ENCODE measurements at regions not wholly inside any gene's neighbourhood (a gene's known extent, or its start where the extent isn't known, plus 50 kb on each side); places are given as distances from the start of the nearest gene placed in this dataset.
"Not testable (repeated sequence)": the region's sequence is repeated elsewhere in the genome, so short reads cannot be mapped to it uniquely, and the experiment has no call there.

- DNase-seq (ENCODE audit: low read depth, low spot score) = no peak
Measured at GRCh38 chr4:137394018-137394417, 138.3 kb downstream of the PCDH18 start.

DNA sequence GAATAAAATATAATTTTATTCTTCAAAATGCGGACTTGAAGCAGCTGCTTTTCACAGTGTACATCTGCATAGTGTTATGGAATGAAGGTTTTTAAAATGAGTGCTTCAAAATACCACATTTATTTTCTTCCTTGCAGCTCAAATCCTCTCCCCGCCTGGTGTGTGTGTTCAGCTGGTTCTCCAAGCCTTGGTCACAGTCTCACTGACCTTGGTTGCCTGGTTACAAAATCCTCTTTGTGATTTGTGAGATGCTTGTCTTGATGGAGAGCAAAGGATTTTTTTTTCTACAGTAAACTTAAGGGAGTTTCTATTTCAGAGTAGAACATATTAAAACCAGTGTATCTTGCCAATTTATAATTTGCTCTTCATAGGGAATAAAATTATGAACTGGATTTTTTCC, 139.2 kb downstream of the PCDH18 start:
- DNase-seq (ENCODE audit: low read depth, low spot score) = no peak

DNA sequence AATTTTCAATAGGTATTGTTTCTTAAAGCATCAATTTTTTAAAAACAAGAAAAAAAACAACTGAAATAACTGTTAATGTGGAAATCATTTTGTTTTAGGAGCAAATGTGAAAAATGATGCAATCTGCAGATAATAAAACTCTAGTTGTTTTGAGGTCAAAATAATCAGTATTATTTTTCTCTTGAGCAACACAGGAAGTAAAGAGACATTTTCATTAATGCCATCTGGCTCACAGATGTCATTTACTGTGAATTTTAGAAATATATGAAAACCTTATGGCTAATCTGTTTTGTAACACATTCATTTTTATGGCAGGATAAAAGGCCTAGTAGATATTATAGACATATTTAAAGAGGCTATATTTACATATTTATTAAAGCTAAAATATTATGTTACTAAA, 141.6 kb downstream of the PCDH18 start:
- DNase-seq (ENCODE audit: low read depth, low spot score) = no peak

GRCh38 chr4:137389911-137390520, 142.3 kb downstream of the PCDH18 start:
- DNase-seq (ENCODE audit: low read depth, low spot score) = no peak

GRCh38 chr4:137387924-137388323, 144.4 kb downstream of the PCDH18 start:
- no peak for DNase-seq (ENCODE audit: low read depth, low spot score)

- no peak for DNase-seq (ENCODE audit: low read depth, low spot score)
Measured at GRCh38 chr4:137384476-137384875, 147.8 kb downstream of the PCDH18 start.

- no peak for DNase-seq (ENCODE audit: low read depth, low spot score)
Measured at GRCh38 chr4:137378821-137379220, 153.5 kb downstream of the PCDH18 start.

DNA sequence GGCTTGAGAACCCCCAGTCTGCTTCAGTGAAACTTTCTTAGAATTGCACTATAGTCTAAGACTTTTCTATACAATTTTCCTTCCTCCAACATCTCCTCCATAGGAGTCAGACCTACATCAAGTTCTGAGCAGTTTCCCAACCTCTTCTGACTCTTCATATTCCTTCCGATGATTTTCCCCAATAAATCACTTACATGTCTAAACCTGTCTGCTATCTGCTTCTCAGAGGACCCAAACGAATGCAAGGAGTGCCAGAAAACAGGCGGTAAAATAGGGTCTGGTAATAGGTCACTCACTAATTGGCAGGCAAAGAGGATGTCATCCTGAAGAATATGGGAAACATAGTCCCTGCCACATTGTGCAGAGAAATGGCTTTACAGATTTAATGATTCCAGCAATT, 153.9 kb downstream of the PCDH18 start:
- no peak for DNase-seq (ENCODE audit: low read depth, low spot score)

- no peak for DNase-seq (ENCODE audit: low read depth, low spot score)
Measured at GRCh38 chr4:137376312-137376711, 156.0 kb downstream of the PCDH18 start.

DNA sequence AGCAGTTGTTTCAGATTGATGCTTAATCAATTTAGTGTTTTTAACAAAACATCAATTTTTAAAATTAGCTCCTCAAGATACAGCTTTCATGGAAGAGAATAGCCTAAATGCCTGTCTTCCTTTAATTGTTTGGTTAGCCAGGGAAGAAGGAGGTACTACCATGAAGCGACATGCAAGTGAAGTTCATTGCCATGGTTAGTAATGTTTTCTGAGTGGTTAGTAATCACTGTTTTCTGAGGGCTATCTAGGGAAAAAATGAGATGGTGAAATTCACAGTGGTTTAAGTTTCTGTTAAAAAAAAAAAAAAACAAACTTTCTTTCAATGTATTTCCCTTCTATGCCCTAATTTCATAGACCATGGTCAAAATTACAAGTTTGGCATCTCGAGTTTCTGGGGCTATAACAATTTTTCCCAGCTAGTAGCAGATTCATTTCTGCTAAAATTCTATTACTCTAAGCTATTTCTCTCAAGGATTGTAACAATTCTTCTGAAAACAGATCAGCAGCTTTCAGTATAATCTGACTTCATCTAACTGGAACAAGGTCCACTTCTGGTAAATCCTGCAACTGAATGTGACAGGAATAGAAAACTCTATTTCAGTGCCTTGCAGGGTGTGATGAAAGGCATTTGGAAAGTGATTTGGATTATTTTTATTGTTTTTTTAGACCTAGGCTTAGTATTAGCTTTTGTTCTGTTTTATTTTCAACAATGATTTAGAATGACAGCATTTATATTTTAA, 157.0 kb downstream of the PCDH18 start:
- no peak for DNase-seq (ENCODE audit: low read depth, low spot score)

GRCh38 chr4:137370679-137371078, 161.6 kb downstream of the PCDH18 start:
- DNase-seq (ENCODE audit: low read depth, low spot score) = no peak

DNA sequence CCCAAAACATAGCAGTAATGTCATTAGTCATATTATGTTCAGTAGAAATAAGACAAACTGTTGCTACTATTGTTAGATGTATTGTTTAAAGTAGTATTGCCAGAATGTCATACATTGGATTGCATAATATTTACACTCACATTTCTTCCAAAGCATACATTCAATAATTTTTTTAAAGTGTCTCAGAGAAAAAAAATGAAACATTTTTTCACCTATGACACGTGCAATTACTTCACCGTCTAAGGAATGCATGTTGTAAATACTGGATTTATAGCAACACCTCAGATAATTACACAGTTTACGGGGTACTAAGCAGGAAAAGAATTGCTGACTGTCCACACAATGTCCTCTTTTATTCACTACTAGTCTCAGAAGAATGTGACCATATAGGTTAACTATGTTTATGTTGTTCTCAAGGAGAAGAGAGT, 162.1 kb downstream of the PCDH18 start:
- DNase-seq (ENCODE audit: low read depth, low spot score) = no peak

DNA sequence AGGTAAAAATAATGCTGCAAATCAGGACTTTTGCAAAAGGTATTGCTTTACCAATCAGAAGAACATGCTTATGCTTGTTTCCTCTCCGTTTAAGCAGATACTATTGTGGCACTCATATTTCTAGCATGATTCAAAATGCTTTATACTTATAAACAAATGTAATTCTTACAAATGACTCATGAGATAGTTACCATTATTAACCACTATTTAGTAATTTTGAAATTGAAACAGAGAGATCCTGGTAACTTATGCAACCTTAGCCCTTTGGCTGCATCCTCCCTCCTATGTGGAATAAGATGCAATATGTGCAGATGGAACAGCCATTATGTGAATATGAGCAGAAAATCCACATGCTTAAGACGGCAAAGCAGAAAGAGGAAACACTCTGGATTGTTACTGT, 164.7 kb downstream of the PCDH18 start:
- DNase-seq (ENCODE audit: low read depth, low spot score) = no peak

DNA sequence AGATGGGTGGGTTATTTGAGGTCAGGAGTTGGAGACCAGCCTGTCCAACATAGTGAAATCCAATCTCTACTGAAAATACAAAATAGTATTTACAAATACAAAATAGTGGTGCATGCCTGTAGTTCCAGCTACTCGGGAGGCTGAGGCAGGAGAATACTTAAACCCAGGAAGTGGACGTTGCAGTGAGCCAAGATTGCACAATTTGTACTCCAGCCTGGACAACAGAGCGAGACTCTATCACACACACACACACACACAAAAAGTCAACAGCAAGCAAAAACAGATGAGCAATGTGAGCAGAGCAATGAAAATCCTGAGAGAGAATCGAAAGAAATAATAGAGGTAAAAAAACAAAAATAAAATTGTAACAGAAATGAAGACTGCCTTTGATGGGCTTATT, 168.8 kb downstream of the PCDH18 start:
- DNase-seq (ENCODE audit: low read depth, low spot score) = no peak

DNA sequence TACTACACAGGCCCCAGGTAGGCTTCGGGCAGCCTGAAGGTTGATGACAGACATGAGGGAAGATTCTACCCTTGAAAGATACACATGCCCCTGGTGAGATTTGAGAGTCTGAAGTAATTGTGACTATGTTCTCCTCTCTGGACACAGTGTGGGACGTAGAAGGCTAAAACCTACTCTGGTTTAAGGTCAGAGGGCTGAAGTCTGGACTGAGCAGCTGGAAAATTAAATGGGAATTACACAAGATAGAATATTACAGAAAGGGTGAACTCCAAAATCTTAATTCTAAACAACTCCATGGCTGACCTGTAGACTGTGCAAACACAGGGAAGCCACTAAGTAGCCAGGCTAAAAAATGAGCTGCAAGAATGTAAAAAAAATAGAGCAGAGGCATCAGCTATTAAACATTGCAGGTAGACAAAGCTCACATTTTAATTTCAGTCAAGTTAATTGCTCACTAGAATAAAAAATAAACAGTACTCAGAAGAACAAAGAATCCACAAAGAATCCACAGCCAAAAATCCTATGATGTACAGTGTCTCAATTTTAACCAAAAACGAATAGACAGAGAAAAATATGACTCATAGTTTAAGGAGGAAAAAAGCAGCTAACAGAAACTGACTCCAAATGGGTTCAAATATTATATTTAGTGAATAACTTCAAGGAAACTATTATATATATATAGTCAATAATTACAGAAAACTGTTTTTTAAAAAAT, 170.4 kb downstream of the PCDH18 start:
- no peak for DNase-seq (ENCODE audit: low read depth, low spot score)

DNA sequence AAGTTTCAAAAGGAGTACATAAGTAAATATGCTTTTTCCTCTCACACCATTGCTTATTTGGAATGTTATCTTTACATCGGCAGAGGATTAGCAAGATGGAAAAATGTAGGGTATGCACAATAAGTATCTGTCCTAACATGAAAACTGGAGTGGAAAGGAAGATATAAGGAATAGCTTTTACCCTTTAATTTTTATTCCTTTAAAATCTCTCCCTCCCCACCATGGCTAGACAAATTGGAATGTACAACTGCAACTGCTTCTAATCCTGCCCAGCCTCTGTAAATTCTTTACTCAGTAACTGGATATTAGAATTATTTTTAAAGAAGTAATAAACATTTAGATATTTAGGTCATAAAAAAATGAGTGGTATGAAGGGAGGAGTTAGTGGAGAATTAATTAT, 171.5 kb downstream of the PCDH18 start:
- DNase-seq (ENCODE audit: low read depth, low spot score) = no peak

- DNase-seq (ENCODE audit: low read depth, low spot score) = no peak
Measured at GRCh38 chr4:137359691-137360315, 172.5 kb downstream of the PCDH18 start.

- DNase-seq (ENCODE audit: low read depth, low spot score) = not testable (repeated sequence)
Measured at GRCh38 chr4:137354562-137354961, 177.7 kb downstream of the PCDH18 start.

DNA sequence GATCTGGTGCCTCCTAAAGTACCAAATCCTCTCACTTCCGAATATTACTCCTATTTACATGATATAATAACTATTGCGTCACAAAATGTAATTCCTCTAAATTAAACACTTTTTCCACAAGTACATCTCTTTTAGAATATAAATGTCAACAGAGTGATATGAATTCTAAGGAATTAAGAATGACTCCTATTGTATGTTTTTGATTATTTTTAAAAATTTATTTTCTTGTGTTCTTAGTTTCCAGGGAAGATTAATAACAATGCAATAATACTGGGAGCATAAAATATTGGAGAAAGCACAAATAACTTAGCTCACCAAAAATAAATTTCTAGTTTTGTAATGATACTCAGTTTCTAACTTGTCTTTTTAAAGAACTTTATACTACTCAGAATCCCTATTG, 184.9 kb downstream of the PCDH18 start:
- DNase-seq (ENCODE audit: low read depth, low spot score) = no peak

DNA sequence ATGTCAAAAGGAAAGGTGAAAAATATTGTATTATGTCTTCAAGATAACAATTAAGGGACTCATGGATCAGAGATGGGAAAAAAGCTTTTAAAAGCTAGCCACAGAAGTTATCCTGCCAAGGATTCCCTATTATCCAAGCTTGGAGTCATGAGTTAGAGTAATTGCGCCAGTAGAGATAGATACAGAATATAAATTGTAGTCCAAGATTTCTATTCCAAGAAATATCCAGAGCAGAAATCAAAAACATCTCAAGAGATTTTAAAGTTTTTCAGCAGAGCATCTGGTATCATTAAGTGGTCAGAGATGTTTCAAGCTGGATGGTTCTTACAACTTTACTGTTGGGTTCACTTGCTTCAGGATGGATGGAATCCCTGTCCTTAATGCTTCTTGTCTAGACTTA, 186.7 kb downstream of the PCDH18 start:
- no peak for DNase-seq (ENCODE audit: low read depth, low spot score)

DNA sequence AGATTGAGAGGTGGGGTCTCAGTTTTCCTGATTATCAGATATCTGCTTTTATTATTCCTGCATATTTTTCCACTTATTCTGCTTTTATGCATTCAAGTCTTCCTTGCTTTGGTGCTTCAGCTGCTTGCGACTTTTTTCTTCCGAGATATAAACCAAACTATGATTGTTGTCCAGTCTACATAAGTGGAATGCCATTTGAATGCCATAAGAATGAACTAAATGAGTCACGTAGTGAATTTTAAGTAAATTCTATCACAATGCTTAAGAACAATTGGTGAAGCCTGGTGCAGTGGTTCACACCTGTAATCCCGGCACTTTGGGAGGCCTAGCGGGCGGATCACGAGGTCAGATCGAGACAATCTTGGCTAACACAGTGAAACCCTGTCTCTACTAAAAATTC, 189.1 kb downstream of the PCDH18 start:
- no peak for DNase-seq (ENCODE audit: low read depth, low spot score)

DNA sequence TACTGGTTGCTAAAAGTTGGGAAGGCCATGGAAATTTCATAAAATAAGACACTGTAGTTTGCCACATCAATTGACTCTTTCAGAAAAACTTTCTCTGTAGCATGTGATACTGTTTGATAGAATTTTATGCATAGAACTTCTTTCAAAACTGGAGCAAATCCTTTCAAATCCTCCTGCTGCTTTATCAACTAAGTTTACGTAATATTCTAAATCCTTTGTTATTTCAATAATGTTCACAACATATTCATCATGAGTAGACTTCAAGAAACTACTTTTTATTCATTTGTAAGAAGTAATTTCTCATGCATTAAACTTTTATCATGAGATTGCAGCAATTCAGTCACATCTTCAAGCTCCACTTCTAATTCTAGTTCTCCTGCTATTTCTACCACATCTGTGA, 199.3 kb downstream of the PCDH18 start:
- DNase-seq (ENCODE audit: low read depth, low spot score) = no peak

All from ELF-1 (cell line).